ENCODE measurements at regions not wholly inside any gene's neighbourhood (a gene's known extent, or its start where the extent isn't known, plus 50 kb on each side); places are given as distances from the start of the nearest gene placed in this dataset.

DNA sequence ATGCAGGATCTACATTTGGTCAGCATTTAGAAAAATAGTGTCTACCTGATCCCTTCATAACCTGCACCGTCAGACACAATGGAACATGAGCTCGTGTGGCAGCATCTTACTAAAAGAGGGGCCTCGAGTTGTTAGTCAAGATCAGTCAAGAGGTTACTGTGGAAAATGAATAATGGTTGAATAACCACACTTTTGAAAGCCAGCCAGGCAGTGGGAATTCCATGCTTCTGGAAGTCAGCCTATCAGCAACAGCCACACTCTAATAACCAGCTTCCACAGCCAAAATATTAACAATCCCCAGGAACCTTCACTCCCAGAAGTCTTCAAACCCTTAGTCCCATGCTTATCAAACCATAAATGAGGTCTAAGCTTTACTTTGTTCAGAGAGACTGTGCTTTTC, 234.3 kb downstream of the HS3ST1 start:
- FAIRE-seq (no peak), DNase-seq (ENCODE audit: insufficient read length, low spot score) (no peak)

DNA sequence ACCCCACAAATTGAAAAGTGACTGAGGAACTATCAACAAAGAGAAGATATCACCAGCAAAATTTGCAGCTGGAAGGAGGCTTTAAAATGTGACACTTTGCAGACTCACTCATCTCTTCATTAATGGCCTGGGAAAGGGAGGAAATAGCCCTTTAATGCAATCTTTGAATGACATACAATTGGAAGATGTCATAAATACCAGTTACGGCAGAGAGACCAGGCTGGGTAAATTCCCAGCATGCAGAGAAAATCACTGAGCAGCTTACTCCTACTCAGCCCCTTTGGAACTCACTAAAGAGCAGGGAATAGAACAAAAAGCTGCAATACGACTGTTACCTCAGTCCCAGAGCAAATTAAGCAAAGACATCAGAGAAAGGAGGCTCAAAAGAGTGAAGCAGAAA, 238.9 kb downstream of the HS3ST1 start:
- no peak for DNase-seq (ENCODE audit: insufficient read length, low spot score)
- no peak for FAIRE-seq

DNA sequence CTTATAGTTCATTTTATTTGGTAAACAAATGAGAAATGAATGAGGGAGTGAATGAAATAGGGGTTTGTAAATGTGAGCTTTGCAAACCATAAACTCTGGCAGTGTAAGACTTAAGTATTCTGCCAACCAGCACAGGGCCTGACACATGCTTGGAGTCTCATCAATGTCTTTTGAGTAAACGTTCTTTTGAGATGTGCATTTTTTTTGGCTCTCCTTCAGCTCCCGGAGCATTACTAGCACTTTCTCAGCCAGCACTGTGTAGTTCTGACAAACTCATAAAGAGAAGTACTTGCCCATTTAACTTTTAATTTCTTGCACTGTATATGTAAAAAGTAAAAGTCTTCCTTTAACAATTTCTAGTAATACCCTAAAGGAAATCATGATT, 245.3 kb downstream of the HS3ST1 start:
- FAIRE-seq (no peak), DNase-seq (ENCODE audit: insufficient read length, low spot score) (no peak)

DNA sequence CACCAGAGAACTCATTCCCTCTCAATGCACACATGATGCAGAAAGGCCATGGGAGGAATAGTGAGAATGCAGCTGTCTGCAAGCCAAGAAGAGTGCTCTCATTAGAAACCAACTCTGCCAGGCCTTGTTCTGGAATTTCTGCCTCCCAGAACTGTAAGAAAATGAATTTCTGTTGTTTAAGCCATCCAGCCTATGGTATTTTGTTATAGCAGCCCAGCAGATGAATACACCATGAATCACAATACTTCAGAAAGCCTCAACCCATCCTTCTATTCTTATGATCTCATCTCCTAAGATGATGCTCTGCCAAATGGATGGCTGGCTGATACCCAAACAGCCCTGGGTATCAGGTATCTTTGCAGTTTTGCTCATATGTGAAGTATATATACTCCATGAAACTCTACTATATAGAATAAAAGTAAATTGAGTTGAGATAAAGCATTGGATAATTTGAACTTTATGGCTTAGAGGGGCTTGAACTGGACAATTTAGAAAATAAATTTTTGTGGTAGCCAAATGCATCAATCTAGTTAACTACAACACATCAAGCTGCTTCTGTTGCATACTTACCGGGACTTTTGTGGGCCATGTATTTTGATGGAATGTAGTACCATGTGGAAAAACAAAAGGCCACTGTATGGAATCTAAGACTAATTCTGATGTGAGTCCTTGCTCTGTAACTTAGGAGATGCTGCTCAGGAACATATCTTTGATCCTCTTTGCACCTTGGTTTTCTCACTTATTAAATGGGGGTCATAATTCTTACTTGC, 245.9 kb downstream of the HS3ST1 start:
- no peak for FAIRE-seq
- no peak for DNase-seq (ENCODE audit: insufficient read length, low spot score)

DNA sequence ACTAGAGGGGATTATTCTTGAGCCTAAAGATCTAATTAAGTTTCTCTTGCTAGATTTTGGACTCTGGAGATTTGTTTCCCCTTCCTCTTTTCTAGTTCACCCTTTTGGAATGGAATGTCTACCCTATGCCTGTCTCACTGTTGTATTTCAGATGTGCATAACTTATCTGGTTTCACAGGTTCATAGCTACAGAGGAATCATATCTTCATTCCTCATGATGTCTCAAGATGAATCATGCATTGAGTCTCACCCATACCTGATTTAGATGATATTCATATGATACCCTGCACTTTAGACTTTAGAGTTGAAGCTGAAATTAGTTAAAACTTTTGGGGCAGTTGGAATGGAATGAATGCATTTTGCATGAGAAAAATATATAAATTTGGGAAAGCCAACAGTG, 246.7 kb downstream of the HS3ST1 start:
- FAIRE-seq = no peak
- no peak for DNase-seq (ENCODE audit: insufficient read length, low spot score)

DNA sequence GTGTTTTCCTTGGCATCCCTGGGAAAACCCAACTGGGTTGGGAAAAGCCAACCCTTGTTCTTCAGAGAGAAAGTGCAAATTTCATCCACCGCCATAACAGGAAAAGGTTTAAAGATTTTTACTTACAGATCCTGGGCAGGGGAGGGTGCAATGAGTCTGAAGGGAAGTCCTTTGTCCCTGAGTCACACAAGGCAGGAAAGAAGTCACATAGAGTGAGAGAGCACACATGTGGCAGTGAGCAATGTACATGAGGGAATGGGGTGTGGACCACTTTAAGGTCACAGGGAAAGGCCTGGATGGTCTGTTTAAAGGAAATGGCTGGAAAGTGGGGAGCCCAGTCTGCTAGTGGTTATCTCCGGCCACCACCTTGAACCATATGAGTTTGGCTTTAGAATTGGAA, 248.9 kb downstream of the HS3ST1 start:
- FAIRE-seq = no peak
- no peak for DNase-seq (ENCODE audit: insufficient read length, low spot score)

DNA sequence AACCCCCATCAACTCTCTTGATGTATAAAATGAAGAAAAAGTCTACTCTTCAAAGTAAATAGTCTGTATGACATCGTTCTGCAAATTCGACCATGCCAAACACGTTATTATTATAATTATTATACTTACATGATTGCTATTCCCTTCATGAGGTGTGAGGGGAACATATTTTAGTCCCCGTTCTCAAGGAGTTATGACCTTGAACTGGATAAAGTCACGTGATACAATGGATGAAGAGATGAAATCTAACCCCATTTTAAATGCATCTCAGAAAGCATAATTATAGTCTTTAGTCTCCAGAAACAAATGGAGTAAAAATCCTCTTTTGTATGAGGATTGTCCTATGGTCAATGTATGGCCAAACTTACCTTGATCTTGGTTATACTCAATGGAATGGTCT, 250.3 kb downstream of the HS3ST1 start:
- FAIRE-seq = no peak
- DNase-seq (ENCODE audit: insufficient read length, low spot score) = no peak

DNA sequence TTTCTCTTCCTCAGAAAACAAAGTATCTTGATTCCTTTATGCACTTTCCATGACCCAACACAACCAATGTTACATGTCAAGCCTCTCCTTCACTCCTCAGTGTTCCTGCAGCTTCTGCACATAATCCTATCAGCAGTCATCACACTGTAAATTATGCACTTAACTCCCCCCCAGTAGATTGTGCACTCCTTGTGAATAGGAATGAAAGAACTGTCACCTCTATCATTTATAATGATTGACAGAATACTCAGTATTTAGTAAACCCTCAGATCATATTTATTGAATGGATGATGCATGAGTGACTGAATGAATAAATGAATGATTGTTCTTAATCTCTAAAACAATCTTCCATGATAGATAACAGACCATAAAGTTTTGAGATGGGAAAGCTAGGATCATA, 253.3 kb downstream of the HS3ST1 start:
- no peak for DNase-seq (ENCODE audit: insufficient read length, low spot score)
- no peak for FAIRE-seq

DNA sequence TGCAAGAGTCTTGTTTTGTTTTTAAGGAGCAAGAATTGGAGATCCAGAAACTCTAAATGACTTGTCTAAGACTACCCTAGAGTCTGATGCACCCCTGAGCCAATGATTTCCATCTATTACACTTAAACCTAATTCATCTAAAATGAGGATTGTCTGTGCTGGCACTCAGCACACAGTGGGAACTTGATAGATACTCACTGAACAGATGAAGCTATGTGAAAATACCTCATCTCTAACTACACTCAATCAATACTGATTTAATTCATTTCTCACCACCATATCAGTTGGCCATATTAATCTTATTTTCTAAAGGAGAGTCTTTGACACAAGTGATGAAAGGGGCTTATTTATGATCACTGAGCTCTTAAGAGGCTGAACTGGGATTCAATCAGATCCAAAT, 262.1 kb downstream of the HS3ST1 start:
- DNase-seq (ENCODE audit: insufficient read length, low spot score) (no peak), FAIRE-seq (no peak)

DNA sequence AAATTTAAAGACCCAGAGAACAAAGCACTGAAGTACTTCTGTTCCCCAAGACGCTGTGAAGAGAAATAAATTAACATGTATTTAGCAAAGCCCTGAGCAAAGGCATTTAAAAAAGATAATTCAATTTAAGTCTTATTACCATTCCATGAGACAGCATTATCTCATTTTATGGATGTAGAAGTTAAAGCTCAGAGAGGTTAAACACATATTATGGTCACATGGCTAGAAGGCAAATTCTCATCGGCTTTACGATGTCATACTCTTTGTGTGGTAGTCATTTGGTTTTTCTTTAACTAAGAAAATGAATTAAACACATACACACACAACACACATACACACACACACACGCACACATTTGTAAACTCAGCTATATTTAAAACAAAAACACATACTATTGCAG, 262.7 kb downstream of the HS3ST1 start:
- FAIRE-seq = no peak
- DNase-seq (ENCODE audit: insufficient read length, low spot score) = no peak

DNA sequence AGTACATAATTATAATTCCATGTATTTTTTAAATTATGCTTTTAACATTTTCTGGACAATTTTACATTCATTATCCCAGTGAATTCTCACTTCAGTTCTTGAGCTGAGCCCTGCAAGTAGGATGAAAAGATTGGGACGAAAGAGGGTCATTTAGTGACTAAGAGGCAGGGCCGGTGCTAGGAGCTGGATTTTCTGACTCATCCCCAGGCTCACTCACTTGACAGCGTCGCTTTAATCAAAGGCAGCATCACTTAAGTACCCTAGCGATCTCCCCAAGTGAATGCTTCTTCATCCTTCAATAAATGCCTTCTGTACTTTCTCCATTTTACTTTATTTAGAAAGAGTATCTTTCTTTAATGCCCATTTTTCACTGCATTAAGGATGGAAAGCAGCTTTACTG, 263.6 kb downstream of the HS3ST1 start:
- DNase-seq (ENCODE audit: insufficient read length, low spot score) (no peak), FAIRE-seq (no peak)

DNA sequence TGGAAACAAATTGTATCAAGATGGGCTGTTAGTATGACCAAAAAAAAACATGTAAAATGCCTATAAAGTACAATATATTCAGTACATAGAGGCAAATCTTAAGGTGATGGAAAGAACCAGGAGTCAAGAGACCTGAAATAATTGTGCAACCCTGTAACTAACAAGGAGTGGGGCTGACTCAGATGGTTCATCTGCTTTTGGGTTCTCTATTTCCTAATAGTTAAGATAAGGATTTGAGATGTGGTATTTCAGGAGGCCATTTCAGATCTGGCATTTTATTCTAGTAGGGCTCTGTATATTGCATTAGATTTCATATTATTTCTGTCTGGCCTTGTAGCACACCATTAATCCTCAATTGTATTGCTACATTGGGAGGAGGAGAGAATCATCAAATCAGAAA, 268.4 kb downstream of the HS3ST1 start:
- DNase-seq (ENCODE audit: insufficient read length, low spot score) (no peak), FAIRE-seq (no peak)

DNA sequence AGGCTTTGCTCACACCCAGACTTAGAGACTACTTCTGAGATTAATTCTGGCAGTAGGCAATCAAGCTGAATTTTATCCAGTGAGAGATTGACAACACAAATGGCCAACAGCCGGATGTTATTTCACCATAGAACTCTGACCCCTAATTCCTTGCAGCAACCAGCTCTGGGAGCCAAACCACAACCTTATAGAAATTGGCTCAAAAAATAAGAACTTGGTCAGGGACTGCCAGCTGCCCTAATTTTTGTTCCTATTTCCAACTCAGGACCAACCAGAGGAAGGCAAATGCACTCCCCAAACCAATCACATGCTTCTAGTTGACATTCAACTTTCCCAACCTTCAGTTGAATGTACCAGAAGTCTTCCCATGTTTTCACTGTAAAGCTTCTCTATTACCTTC, 269.7 kb downstream of the HS3ST1 start:
- DNase-seq (ENCODE audit: insufficient read length, low spot score) (no peak), FAIRE-seq (no peak)

DNA sequence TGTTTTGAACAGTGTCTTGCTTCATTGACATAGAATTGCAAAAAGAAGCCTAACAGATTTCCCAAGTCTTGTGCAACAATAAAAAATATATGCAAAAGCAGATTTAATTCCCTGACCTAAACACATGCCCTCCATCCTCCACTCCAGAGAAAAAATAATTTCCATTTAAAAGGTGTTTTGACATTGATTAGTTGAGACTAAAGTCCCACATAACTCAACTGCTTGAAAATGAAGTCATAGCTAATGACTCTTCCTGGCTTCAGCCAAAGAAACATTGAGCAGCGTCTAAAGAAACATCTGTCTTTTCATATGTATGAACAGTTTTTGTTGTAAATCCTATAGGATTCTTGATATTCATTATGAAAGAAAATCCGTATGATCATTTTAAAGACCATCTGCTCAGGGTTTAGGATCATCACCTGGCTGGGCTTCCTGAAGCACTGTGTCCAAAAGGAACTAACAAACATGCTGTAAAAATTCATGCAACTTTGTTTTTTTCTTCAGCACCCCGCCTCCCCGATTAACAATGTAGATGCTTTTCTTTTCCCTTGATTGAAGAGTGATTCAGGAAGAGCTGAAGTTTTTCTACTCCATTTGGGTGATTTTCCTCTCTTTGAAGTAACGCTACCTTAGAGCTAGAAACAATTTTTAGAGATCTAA, 273.4 kb downstream of the HS3ST1 start:
- FAIRE-seq = no peak
- DNase-seq (ENCODE audit: insufficient read length, low spot score) = no peak

DNA sequence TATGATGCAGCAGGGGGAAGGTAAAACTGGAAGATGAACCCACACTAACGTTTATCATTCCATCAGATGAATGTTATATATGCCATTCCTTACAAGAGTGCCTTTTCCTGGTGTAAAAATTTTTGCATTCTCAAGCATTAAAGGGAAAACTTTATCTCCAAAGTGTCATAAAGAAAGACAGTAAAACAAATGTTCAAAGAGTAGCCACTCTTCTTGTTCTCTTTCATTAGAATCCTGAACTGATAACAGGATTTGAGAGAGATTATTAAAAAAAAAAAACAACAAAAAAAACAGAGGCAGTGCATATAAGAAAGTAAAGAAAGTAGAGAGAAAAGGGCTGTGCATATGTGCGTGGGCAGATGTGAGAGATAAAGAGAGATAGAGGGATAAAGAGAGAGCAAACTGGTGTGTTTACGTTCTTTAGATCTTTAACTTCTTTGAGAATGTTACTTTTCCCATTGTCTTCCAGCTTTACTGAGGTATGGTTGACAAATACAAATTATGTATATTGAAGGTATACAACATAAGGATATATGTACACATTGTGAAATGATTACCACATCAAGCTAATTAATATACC, 275.4 kb downstream of the HS3ST1 start:
- no peak for DNase-seq (ENCODE audit: insufficient read length, low spot score)
- no peak for FAIRE-seq

DNA sequence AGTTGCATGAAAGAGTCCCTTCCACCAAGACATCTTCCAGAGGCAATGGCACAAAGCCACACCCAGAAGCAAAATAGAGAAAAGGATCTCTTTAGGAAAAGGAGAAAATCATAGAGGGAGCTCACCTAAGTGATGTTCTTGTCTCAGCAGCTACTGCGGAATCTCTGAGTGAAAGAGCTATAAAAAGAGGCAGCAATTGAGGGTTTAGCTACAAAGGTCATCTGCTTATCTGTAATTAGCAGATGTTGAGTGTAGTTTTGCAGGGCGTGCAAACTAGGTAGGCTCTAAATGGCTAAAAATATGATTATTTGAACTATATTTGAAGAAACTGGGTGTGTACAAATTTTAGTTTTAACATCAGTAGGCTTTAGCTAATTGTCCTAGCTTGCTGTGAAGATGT, 276.0 kb downstream of the HS3ST1 start:
- DNase-seq (ENCODE audit: insufficient read length, low spot score) (no peak), FAIRE-seq (no peak)

DNA sequence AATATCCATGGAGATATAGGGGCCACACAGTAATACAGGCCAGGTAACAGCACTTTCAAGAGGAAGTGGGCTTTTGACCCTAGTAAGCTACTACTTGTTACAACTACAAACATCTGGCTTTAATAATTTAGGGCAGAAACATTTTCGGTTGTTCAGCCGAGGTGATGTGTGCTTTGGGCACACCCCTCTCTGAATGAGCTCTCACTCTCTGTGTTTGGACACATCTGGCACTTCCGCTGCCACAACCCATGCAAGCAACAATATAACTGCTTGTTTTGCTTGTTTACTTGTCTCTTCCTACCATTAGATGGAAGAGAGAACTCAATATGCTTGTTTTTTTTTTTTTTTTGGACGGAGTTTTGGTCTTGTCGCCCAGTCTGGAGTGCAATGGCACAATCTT, 277.2 kb downstream of the HS3ST1 start:
- no peak for FAIRE-seq
- no peak for DNase-seq (ENCODE audit: insufficient read length, low spot score)

DNA sequence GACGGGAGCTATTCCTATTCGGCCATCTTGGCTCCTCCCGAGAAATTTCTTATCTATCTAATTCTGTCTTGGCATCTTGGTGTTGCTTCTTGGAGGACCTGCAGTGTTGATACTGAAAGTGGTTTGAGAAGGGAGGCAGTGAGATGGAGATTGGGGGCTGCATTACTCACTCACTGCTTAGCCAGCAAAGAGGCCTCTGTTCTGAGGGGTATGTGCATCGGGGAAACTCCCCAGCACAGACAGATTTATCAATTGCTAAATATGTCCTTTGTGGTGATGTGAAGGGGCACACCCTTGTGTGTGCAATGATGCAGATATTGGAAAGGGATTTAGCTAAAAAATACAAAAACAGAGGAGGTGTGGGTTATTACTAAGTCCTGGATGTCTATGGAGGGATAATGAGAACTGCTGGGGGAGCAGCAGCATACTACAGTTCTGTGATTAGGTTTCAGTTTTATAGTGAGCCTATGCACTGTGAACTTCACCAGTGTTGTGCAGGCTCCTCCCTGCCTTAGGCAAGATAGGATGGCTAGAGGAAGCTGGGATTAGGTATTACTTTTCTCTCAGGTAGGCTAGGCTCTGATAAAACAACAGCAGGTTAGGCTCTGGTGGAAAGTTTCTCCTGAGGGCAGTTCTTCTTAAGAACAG, 279.0 kb downstream of the HS3ST1 start:
- FAIRE-seq = no peak
- no peak for DNase-seq (ENCODE audit: insufficient read length, low spot score)

DNA sequence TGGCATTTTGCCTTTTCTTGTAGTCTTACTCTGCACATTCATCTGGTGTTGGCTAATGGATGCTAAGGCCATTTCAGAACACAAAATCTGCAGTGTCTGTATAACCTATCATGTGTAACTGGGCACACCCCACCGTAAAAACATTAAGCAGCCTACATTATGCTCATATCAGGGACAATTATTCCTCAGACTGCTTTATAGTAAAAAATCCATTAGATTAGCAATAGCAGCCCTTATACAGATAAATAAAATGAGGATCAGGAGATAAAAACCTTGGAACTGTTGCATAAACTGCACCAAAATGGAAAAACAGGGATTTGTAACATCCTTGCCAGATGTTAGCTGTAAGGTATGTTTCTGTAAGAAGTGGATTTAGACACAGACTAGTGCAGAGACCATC, 288.8 kb downstream of the HS3ST1 start:
- FAIRE-seq = no peak
- no peak for DNase-seq (ENCODE audit: insufficient read length, low spot score)

DNA sequence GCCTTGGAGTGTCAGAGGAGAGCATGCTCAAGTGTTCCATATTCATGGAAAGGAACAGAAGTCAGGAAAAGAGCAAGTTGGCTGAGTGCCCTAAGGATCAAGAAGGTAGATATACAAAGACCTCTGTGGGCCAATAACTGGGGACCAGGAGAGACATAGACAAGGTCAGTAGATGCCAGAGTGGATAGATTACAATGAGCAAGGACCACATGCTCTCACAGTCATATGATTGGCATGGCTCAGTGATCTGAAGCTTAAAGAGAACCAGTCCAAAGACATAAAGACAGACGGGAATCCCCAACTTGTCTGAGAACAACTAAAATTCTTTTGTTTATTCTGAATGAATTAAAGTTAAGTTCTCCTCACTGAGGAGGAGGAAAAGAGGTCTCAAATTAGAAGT, 289.7 kb downstream of the HS3ST1 start:
- DNase-seq (ENCODE audit: insufficient read length, low spot score) (no peak), FAIRE-seq (no peak)

DNA sequence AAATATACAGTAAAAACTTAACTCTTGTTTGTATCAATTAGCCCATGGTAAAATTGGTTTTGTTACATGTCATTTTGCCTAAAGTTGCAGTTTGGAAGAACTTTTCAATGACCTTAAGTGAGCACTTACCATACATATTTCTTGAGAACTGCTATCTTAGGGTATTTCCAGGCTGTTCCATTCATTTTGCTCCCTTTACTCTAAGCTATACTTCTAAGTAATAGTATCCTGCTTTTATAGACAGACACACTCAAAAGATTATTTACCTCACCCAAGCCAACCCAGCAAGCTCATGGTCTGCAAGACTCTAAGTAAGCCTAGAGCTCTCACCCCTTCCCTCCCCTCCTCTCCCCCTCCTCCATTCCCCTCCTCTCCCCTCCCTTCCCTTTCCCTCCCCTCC, 294.0 kb downstream of the HS3ST1 start:
- DNase-seq (ENCODE audit: insufficient read length, low spot score) (no peak), FAIRE-seq (no peak)

DNA sequence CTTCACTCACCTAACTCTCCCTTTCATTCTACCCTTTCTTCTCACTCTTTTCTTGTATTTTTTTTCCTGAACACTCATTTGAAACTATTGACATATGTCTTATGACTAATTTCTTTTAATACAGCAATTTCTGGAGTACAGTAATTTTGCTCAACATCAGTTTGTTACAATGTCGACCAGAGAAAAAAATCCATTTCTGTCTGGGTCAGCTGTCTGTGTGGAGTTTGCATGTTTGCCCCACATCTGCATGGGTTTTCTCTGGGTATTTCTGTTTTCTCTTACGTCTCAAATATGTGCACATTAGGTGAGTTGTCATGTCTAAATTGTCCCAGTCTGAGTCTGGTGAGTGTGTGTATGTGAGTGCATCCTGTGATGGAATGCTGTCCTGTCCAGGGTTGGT, 294.8 kb downstream of the HS3ST1 start:
- no peak for DNase-seq (ENCODE audit: insufficient read length, low spot score)
- no peak for FAIRE-seq

Data from GM19239 (cell line).